HAP-1 (cell line): ENCODE measurements at regions not wholly inside any gene's neighbourhood (a gene's known extent, or its start where the extent isn't known, plus 50 kb on each side); places are given as distances from the start of the nearest gene placed in this dataset.

ENCODE experiments used
- DNase-seq, 2 experiments: peaks; one replicate each; pipeline ENCODE4 v3.0.0-alpha.2; 2016 to 2020; ENCODE audit warnings: low spot score in 2 of 2
- H3K27me3 ChIP-seq: fragments of 250-450 bp; sonication (Bioruptor Pico); 2 replicates; pipeline ENCODE4 v1.5.1; 2020; ENCODE audit warnings: low read depth, mild to moderate bottlenecking, moderate library complexity
- H3K36me3 ChIP-seq: fragments of 250-450 bp; sonication (Bioruptor Pico); replicated peaks from 2 replicates; pipeline ENCODE4 v1.5.1; 2020; ENCODE audit warnings: mild to moderate bottlenecking
- H3K4me1 ChIP-seq: fragments of 250-450 bp; sonication (Bioruptor Pico); 2 replicates; pipeline ENCODE4 v1.5.1; 2020; ENCODE audit warnings: mild to moderate bottlenecking
- H3K4me3 ChIP-seq: fragments of 250-450 bp; sonication (Bioruptor Pico); 2 replicates; pipeline ENCODE4 v1.5.1; 2020; ENCODE audit warnings: mild to moderate bottlenecking, moderate library complexity
- H3K9me3 ChIP-seq: fragments of 250-450 bp; sonication (Bioruptor Pico); 2 replicates; pipeline ENCODE4 v1.5.1; 2020; ENCODE audit warnings: mild to moderate bottlenecking, moderate library complexity
- in situ Hi-C: fragments of 300-500 bp; cut with MboI; formaldehyde crosslinking; loops from 3 replicates; pipeline ENCODE4 v1.14.3; 2020; ENCODE audit warnings: low sequenced_read_pairs, inconsistent platforms, mixed read lengths

DNA sequence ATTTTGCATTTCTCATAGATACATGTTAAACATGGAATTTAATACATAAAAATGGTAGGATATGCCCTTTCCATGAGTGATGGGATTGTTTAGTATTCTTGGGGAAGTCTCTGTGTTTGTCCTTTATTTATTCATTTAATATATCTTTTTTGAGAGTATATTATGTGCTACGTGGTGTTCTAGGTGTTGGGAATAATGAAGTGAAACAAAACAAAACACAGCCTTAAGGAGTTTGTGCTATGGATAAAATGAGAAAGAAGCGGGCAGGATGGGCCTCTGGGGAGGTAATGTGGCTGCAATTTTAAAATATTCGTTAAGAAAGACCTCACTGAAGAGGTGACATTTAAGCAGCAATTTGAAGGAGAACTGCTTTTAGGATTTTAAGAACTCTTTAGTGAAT lies 851.5 kb downstream of the MAFB start:
- H3K9me3 ChIP-seq = no peaks in the 10 kb centered on the region
- DNase-seq = no peak
- H3K4me1 ChIP-seq = no peaks in the 10 kb centered on the region
- H3K27me3 ChIP-seq = no peaks in the 10 kb centered on the region
- H3K36me3 ChIP-seq = no peaks in the 10 kb centered on the region
- in situ Hi-C loops = no loop called here
- no peak overlapping the region for H3K4me3 ChIP-seq

DNA sequence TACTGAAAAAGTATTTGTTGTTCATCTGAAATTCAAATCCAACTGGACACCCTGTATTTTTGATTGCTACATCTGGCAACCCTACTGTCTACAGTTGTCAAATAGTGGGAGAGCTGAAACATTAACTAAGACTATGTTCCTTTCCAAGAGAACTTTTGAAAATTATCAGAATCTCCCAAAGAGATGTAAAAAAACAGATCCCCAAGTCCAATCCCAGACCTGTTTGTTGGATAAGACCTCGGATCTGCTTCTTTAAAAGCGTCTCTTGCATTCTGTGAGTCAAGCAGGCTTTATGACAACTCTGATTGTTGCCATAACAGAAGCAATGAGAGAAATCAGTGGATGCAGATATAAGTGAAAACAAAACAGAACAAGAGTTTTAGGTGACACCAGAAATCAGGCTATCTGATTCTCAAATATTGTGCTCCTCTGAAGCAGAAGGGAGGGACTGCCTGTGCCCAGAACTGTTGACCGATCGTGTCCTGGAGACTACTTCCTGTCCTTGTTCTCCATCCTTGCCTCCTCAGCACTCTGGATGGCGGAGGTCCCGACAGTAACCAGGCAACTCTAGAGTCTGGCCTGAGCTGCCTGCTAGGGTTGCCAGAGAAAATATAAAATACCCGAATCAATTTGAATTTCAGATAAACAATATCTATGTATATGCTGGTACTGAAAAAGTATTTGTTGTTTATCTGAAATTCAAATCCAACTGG lies 853.8 kb downstream of the MAFB start:
- in situ Hi-C loops = no loop called here

DNA sequence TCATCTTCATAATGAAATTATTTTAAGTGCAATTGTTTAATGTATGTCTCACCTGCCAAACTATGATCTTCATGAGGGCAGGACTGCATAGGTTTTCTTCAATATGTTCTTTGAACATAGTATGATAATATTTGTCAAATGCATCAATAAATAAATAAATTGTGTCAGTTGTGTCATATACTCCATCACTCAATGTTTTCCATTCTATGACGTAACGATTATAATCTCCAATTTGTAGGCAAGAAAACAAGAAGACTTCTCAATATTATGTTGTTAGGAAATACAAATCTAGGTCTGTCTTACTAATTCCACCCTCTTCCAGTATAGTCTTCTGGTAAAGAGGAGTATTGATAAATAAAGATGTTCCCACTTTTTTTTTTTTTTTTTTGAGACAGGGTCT lies 858.1 kb downstream of the MAFB start:
- no peak for DNase-seq
- no peaks in the 10 kb centered on the region for H3K36me3 ChIP-seq
- no peak overlapping the region for H3K4me3 ChIP-seq
- no peaks in the 10 kb centered on the region for H3K9me3 ChIP-seq
- in situ Hi-C loops = no loop called here
- no peaks in the 10 kb centered on the region for H3K4me1 ChIP-seq
- no peaks in the 10 kb centered on the region for H3K27me3 ChIP-seq

More for the DNA sequence above, 853.8 kb downstream of the MAFB start:
- no peak for DNase-seq
- no peak overlapping the region for H3K4me3 ChIP-seq
- no peaks in the 10 kb centered on the region for H3K36me3 ChIP-seq
- H3K27me3 ChIP-seq = no peaks in the 10 kb centered on the region
- no peaks in the 10 kb centered on the region for H3K9me3 ChIP-seq
- no peaks in the 10 kb centered on the region for H3K4me1 ChIP-seq

DNA sequence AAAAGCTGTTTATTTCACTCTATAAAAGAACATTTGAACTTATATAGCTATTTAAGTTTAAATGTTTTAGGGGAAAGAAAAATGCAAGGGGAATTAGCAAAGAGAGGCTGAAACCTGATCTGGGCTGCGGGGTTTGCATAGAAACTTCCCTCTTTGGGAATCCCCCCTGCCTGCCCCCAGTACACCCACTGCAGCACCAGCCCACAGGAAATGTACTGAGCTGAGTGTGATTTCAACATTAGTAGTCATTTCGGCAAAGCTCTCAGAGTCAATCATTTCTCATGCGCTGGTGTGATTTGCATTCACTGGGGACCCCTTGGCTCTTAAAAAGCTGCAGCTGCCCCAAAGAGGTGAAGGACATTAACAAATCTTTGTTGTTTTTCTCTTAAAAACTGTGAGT lies 859.4 kb downstream of the MAFB start:
- Histone ChIP-seq H3K36me3 (no peaks in the 10 kb centered on the region), H3K4me1 (no peaks in the 10 kb centered on the region), H3K27me3 (no peaks in the 10 kb centered on the region), H3K9me3 (no peaks in the 10 kb centered on the region), H3K4me3 (no peak overlapping the region)
- DNase-seq = no peak
- in situ Hi-C loops = no loop called here

- H3K36me3 ChIP-seq = no peaks in the 10 kb centered on the region
- in situ Hi-C loops = no loop called here
- no peaks in the 10 kb centered on the region for H3K4me1 ChIP-seq
- H3K4me3 ChIP-seq = no peak overlapping the region
- no peaks in the 10 kb centered on the region for H3K27me3 ChIP-seq
- H3K9me3 ChIP-seq = no peaks in the 10 kb centered on the region
- DNase-seq = no peak
These were observed 859.8 kb downstream of the MAFB start for GRCh38 chr20:39829256-39829655.

- no peak for DNase-seq
- no peaks in the 10 kb centered on the region for H3K9me3 ChIP-seq
- no peaks in the 10 kb centered on the region for H3K36me3 ChIP-seq
- H3K4me1 ChIP-seq = no peaks in the 10 kb centered on the region
- no peak overlapping the region for H3K4me3 ChIP-seq
- H3K27me3 ChIP-seq = no peaks in the 10 kb centered on the region
- in situ Hi-C loops = no loop called here
These were observed 863.1 kb downstream of the MAFB start for GRCh38 chr20:39825950-39826349.

- DNase-seq = no peak
- no peaks in the 10 kb centered on the region for H3K27me3 ChIP-seq
- H3K4me3 ChIP-seq = no peak overlapping the region
- no peaks in the 10 kb centered on the region for H3K9me3 ChIP-seq
- H3K4me1 ChIP-seq = no peaks in the 10 kb centered on the region
- no peaks in the 10 kb centered on the region for H3K36me3 ChIP-seq
- in situ Hi-C loops = no loop called here
These were observed 863.4 kb downstream of the DHX35 start for GRCh38 chr20:39825524-39825923.

DNA sequence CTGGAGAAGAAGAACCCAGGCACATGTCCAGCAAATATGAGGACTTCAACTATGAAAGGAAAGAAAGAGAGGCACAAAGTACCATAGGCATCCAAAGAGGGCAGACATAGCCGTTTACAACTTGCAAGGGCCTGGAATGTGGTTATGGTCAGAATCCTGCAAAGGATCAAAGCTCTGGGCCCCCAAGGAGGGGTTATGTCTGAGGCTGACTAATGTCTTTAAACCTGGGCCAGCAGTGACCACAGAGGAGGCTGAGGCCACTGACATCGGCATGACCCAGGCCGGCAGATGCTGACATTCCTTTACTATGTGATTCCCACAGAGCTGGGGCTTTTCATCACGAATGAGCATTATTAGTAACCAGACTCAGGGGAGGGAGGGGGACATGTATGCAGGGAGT lies 861.1 kb downstream of the DHX35 start:
- Histone ChIP-seq H3K9me3 (no peaks in the 10 kb centered on the region), H3K4me3 (no peak overlapping the region), H3K4me1 (no peaks in the 10 kb centered on the region), H3K36me3 (no peaks in the 10 kb centered on the region), H3K27me3 (no peaks in the 10 kb centered on the region)
- no peak for DNase-seq
- in situ Hi-C loops = no loop called here

DNA sequence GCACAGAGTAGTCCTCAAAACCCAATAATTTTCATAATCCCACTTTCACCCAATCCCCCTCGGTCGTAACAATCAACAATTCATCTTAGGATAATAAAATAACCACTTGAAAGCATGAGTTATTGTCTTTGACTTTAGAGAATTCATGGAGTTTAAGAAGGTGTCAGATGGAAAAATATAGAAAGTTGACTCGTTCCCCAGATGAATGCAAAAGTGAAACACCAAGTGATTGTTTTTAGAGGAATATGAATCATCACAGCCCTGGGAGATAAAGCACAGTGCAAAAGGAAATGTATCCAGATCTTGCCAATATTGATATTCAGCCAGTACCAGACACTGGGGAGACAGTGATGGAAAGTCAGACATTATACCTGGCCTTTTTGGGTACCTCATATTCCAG lies 860.5 kb downstream of the DHX35 start:
- Histone ChIP-seq H3K4me3 (no peak overlapping the region), H3K36me3 (no peaks in the 10 kb centered on the region), H3K9me3 (no peaks in the 10 kb centered on the region), H3K4me1 (no peaks in the 10 kb centered on the region), H3K27me3 (no peaks in the 10 kb centered on the region)
- in situ Hi-C loops = no loop called here
- no peak for DNase-seq

- no peaks in the 10 kb centered on the region for H3K4me1 ChIP-seq
- DNase-seq = no peak
- no peaks in the 10 kb centered on the region for H3K36me3 ChIP-seq
- H3K4me3 ChIP-seq = no peak overlapping the region
- H3K27me3 ChIP-seq = no peaks in the 10 kb centered on the region
- in situ Hi-C loops = no loop called here
- H3K9me3 ChIP-seq = no peaks in the 10 kb centered on the region
These were observed 851.2 kb downstream of the DHX35 start for GRCh38 chr20:39813190-39813829.

DNA sequence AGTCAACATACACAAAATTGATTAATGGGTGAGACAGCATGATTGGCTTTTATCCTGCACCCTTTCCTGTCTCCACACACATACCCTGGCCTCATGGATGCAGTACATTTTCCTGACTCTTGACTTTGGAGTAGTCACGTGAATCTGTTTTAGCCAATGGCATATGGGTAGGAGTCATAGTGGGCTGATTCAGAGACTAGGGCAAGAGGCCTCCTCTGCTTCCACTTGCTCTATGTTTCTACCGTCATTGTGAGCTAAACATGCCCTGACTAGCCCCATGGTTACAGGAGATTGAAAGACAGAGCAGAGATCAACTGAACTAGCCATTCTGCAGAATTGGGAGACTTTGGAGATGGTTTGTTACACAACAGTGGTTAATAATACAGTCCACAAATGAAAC lies 850.0 kb downstream of the DHX35 start:
- Histone ChIP-seq H3K4me1 (no peaks in the 10 kb centered on the region), H3K9me3 (no peaks in the 10 kb centered on the region), H3K27me3 (no peaks in the 10 kb centered on the region), H3K4me3 (no peak overlapping the region), H3K36me3 (no peaks in the 10 kb centered on the region)
- DNase-seq = no peak
- in situ Hi-C loops = no loop called here

DNA sequence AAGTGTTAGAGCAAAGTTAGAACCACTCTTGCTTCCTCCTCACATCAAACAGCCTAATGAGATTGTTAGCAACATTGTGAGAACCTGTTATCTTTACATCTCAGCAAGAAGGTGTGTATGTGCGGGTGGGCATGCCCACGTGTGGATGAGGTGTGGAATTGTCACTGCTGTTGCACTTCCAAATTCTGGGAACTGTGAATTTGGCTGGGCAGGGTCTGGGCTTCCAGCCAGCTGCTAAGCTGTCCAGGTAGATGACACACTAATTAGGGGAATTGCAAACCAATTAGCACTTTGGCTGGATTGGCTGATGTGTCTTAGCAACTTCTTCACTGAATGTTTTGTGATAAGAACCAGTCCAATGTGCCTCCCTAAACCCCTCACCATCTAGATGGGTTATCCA lies 848.2 kb downstream of the DHX35 start:
- Histone ChIP-seq H3K4me3 (no peak overlapping the region), H3K27me3 (no peaks in the 10 kb centered on the region), H3K4me1 (no peaks in the 10 kb centered on the region), H3K9me3 (no peaks in the 10 kb centered on the region), H3K36me3 (no peaks in the 10 kb centered on the region)
- in situ Hi-C loops = no loop called here
- DNase-seq = no peak

GRCh38 chr20:39808613-39809012 lies 846.5 kb downstream of the DHX35 start:
- Histone ChIP-seq H3K4me3 (no peak overlapping the region), H3K4me1 (no peaks in the 10 kb centered on the region), H3K27me3 (no peaks in the 10 kb centered on the region), H3K9me3 (no peaks in the 10 kb centered on the region), H3K36me3 (no peaks in the 10 kb centered on the region)
- in situ Hi-C loops = no loop called here
- no peak for DNase-seq

DNA sequence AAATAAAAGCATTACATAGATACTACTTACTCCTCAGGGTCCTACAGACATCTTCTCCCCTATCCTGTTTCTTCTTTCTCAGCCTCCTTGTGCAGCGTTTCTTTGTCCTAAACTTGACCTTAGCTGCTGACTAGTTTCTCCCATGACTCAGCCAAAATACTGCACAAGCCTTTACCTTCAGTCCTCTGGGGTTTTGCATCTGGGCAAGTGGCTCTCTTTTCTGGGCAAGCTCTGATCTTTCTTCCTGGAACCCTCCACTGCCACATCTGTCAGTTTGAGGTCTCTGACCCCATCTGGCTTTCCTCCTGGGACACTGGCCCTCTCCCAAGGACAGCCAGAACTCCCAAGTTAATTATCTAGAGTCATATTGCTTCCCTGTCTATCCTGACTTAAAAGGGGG lies 838.4 kb downstream of the DHX35 start:
- no peak for DNase-seq
- H3K4me3 ChIP-seq = no peak overlapping the region
- H3K36me3 ChIP-seq = no peaks in the 10 kb centered on the region
- in situ Hi-C loops = no loop called here
- no peaks in the 10 kb centered on the region for H3K4me1 ChIP-seq
- no peaks in the 10 kb centered on the region for H3K27me3 ChIP-seq
- no peaks in the 10 kb centered on the region for H3K9me3 ChIP-seq

DNA sequence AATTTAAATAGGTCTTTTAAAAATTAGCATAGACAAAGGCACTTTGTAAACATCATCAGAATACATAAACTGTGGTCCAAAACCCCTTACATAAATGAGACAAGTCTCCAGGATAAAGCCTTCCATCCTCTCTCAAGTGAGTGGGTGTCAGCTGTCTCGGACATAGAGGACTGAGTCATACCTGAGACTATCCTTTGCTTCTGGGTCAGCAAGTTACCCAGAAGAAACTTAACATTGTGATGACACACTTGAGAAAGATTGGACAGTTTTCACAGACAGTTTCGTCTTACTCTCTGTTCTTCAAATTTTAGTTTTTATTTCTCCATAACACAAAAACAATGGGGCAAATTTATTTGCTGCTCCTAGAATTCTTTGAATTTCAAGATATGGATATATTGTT lies 838.0 kb downstream of the DHX35 start:
- DNase-seq = no peak
- Histone ChIP-seq H3K4me1 (no peaks in the 10 kb centered on the region), H3K4me3 (no peak overlapping the region), H3K27me3 (no peaks in the 10 kb centered on the region), H3K36me3 (no peaks in the 10 kb centered on the region), H3K9me3 (no peaks in the 10 kb centered on the region)
- in situ Hi-C loops = no loop called here
